HuH-7.5 (cell line): ENCODE measurements at regions not wholly inside any gene's neighbourhood (a gene's known extent, or its start where the extent isn't known, plus 50 kb on each side); places are given as distances from the start of the nearest gene placed in this dataset.

Source experiments
- DNase-seq: peaks from one replicate; pipeline ENCODE4 v3.0.0; 2011; ENCODE audit warnings: low spot score

- no peak for DNase-seq
These were observed 1444.4 kb upstream of the MIR17HG start for GRCh38 chr13:89903115-89903514.

GRCh38 chr13:89910166-89910565, 1437.3 kb upstream of the MIR17HG start:
- no peak for DNase-seq

GRCh38 chr13:89916551-89916950, 1430.9 kb upstream of the MIR17HG start:
- no peak for DNase-seq

- DNase-seq: no peak
These were observed 1427.0 kb upstream of the MIR17HG start for GRCh38 chr13:89920461-89920860.

GRCh38 chr13:89923052-89923451, 1424.4 kb upstream of the MIR17HG start:
- DNase-seq: no peak

GRCh38 chr13:89923736-89924135, 1423.8 kb upstream of the MIR17HG start:
- no peak for DNase-seq

- DNase-seq: no peak
These were observed 1422.4 kb upstream of the MIR17HG start for GRCh38 chr13:89925107-89925506.

GRCh38 chr13:89930861-89931260, 1416.6 kb upstream of the MIR17HG start:
- peak; percentile 3 for DNase-seq

GRCh38 chr13:89932902-89933301, 1414.6 kb upstream of the MIR17HG start:
- no peak for DNase-seq

GRCh38 chr13:89936256-89936655, 1411.2 kb upstream of the MIR17HG start:
- no peak for DNase-seq

GRCh38 chr13:89937420-89937819, 1410.1 kb upstream of the MIR17HG start:
- no peak for DNase-seq

GRCh38 chr13:89940383-89940782, 1407.1 kb upstream of the MIR17HG start:
- DNase-seq: no peak

GRCh38 chr13:89943139-89943538, 1404.3 kb upstream of the MIR17HG start:
- no peak for DNase-seq

GRCh38 chr13:89950225-89950624, 1397.3 kb upstream of the MIR17HG start:
- no peak for DNase-seq

GRCh38 chr13:89951341-89951740, 1396.1 kb upstream of the MIR17HG start:
- no peak for DNase-seq

GRCh38 chr13:89953581-89953980, 1393.9 kb upstream of the MIR17HG start:
- no peak for DNase-seq

- DNase-seq: no peak
These were observed 1391.7 kb upstream of the MIR17HG start for GRCh38 chr13:89955773-89956172.

- DNase-seq: no peak
These were observed 1388.4 kb upstream of the MIR17HG start for GRCh38 chr13:89959074-89959473.

- no peak for DNase-seq
These were observed 1382.2 kb upstream of the MIR17HG start for GRCh38 chr13:89965252-89965651.

GRCh38 chr13:89966524-89966923, 1381.0 kb upstream of the MIR17HG start:
- no peak for DNase-seq

GRCh38 chr13:89967701-89968100, 1379.8 kb upstream of the MIR17HG start:
- DNase-seq: no peak

GRCh38 chr13:89968470-89968869, 1379.0 kb upstream of the MIR17HG start:
- DNase-seq: no peak

GRCh38 chr13:89970353-89970709, 1377.2 kb upstream of the MIR17HG start:
- DNase-seq: no peak

GRCh38 chr13:89977203-89977602, 1370.3 kb upstream of the MIR17HG start:
- no peak for DNase-seq

- no peak for DNase-seq
These were observed 1366.6 kb upstream of the MIR17HG start for GRCh38 chr13:89980896-89981295.
